ENCODE measurements at regions not wholly inside any gene's neighbourhood (a gene's known extent, or its start where the extent isn't known, plus 50 kb on each side); places are given as distances from the start of the nearest gene placed in this dataset.

DNA sequence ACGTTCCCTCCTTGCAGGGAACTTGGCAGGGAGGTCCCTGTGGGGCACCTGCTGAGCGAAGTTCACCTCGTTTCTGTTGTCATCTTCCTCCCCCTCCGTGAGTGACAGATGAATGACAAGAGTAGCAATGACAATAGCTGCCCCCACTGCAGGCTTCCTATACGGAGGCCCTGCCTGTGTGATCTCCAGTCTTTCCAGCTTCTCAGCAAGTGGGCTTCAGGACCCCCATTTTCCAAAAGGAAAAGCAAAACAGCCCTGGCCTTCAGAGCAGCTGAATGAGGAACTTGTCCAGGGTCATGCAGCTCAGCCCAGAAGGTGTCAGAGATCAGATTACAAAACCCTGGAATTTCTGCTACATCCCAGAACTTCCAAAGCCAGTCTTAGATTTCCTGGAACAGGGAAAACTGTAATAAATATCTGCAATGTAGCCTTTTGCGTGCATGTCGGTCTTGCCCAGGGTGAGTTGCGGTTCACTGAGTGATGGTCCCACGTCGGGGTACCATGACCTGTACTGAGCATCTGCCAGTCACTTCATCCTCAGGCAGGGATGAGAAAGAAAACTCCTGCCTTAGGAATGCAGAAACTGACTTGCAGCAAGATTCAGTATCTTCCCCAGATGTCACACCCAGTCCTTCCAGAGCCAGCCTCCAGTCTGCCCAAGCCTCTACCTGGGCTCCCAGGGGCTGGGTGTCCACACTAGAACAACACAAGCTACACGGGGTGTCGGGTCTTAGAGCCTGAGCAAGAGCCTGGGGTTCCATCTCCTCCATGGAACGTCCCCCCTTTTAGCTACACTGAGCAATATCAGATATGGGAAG lies 1457.0 kb downstream of the BRD1 start:
- DNase-seq = no peak
- intact Hi-C loops (cut with DNase I) = no loop called here

DNA sequence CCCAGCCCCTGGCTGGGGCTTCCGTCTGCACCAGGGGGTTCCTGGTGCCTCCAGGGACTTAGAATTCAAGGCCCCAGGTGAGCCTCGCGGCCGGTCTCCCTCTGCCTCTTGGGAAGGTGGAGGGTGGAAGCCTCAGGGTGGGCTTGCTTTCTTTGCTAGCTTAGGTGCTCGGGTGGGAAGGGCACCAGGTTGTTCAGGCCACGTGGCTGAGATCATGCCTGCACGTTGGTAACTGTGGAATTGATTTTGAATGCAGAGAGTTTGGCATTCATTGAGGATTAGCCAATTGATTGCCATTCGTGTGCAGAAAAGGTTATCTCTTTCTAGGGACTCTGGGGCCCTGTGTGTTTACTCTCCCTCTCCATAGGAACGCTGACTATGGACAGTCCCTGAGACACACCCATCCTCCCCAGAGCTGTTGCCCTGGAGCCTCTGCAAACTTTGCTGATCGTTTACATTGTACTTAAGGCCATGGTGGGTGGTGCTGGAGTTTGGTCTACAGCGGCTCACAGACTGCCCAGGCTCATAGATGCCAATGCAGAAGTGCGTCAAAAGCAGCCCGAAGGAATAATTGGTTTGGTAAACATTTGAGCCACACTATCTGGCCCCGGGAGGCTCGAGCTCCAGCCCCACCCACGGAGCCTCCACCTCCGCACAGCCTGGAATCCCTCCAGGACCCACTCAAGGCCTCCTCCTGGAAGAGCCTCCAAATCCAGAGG lies 1457.7 kb downstream of the BRD1 start:
- intact Hi-C loops (cut with DNase I) = no loop called here
- no peak for DNase-seq

DNA sequence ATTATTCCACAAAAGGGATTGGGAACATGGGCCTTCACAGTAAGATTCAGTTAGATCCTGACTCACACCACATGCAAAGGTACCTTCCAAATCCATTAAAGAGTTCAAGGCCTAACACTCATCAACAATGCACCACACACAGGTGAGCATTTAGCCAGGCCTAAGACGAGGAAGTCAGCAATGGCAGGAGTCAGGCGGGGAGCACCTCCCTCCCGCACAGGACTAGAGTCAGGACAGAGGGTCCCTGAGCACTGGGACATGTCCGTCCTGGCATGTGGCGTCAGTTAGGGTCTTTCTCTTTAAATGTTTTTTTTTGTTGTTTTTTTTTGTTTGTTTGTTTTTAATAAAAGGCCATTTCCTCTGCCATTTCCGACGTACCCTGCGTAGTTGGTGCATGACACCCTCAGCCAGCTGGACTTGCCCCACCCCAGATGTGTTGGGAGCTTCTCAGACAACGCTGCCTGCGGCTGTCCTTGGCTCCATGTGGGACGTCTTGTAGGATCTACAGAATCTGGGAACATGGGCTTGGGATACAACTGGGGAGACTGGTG lies 1458.6 kb downstream of the BRD1 start:
- intact Hi-C loops (cut with DNase I) = no loop called here
- no peak for DNase-seq

DNA sequence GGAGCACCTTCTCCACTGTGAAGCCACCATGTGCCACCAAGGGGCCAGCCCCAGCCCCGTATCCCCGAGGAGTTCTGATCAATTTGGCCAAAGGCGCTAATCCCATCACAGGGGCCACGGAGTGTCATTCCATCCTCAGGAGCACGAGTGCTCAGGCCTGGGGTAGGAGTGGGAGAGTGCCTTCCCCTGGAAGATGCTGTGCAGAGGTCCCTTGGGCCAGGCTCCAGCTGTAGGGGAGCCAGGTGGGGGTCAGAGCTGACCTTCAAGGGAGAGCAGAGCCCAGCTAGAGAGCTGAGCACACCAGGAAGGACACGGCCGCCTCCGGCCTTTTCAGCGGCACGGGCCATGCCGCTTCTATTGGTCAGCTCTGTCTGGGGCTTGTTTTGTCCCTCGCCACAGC lies 1459.9 kb downstream of the BRD1 start:
- intact Hi-C loops (cut with DNase I) = no loop called here
- no peak for DNase-seq

DNA sequence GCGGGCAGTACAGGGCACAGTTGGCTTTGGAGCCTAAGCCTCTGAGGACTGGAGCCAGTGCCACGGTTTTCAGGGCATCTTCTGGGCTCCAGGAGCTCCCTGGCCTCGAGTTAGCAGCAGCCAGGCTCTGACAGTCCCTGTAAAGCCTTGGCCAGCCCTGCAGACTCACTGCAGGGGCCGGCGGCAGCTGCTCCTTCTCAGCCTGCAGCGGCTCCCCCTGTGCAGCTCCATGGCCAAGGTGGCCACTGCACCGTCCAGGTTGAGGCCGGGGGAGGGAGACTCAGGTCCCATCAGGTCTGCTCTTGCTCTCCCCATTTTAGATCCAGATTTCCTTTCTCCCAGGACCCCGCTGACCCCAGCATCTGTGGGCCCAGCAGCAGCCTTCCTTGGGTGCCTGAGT lies 1461.1 kb downstream of the BRD1 start:
- DNase-seq = peak in 1 of 10 donors; percentile 60
- intact Hi-C loops (cut with DNase I) = no loop called here

DNA sequence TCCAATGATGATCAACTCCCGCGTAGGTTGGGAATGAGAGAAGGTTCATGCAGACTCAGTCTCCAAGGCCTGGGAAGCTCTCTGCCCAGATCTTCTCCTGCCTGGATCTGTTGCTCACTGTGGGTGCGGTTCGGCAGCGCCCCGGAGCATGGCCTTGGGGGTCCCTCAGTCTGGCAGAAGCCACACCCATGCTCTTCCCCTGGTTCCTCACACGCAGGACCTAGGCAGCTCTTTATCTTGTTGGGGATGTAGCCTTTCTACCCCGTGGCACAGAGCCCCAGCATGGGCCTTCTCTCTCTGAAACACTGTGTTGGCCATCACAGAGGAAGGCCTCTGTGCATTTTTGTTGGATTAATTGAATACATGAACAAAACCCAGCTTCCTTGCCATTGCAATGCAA lies 1461.6 kb downstream of the BRD1 start:
- intact Hi-C loops (cut with DNase I) = no loop called here
- no peak for DNase-seq

DNA sequence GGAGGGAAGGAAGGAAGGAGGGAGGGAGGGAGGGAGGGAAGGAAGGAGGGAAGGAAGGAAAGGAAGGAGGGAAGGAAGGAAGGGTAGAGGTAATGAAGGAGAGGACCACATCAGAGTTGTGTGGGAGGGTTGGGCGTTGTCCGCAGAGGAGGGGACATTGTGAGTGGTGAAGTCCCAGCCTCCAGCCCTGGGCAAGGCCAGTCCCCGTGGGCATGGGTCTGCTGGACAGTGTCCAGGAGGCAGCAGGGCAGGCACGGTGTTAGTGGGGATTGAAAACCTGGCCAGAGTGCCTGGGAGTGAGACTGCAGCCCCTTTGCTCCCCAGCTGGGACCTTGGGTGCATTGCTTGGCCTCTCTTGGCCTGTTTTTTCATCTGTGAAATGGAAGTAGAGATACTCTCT lies 1462.3 kb downstream of the BRD1 start:
- intact Hi-C loops (cut with DNase I) = no loop called here
- no peak for DNase-seq

DNA sequence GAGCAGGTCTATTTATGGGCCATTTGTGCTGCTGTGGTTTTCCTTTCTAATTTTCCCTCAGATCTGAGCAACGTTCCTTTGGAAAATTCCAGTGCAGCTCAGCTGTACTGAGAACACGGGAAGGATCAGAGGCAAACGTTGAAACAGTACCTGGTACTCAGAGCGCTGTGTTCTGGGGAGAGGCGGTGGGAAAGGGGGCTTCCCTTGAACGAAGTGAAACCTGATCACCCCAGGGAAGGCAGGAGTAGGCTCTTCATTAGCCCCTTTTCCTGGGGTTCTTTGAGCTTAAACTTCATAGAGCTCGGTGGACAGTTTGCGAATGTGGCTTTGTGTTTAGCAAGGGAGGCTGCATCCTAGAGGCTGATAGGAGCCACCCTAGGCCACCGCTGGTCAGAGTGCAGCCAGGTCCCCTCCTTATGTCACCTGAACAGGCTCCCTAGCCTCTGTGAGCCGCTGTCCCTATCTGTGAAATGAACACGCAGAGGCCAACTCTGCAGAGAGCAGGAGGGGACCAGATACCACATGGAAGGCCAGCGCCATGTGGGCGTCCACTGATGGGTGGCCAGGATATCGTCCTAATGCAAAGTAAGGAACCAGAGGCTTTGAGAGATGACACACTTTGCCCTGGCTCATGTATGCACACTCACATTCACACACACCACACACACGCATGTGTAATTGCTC lies 1464.8 kb downstream of the BRD1 start:
- peak in 2 of 10 donors; percentile 31 to 69 for DNase-seq

DNA sequence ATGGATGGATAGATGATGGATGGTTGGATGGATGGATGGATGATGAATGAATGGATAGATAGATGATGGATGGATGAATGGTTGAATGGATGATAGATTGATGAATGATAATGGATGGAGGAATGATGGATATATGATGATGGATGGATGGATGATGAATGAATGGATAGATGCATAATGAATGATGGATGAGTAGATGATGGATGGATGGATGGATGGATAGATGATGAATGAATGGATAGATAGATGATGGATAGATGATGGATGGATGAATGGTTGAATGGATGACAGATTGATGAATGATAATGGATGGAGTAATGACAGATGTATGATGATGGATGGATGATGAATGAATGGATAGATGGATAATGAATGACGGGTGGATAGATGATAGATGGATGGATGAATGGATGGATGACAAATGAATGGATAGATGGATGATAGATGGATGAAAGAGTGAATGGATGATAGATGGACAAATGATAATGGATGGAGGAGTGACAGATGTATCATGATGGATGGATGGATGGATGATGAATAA lies 1466.5 kb downstream of the BRD1 start:
- intact Hi-C loops (cut with DNase I) = no loop called here
- DNase-seq = no peak

More for the DNA sequence above, 1464.8 kb downstream of the BRD1 start:
- intact Hi-C loops (cut with DNase I) = no loop called here

DNA sequence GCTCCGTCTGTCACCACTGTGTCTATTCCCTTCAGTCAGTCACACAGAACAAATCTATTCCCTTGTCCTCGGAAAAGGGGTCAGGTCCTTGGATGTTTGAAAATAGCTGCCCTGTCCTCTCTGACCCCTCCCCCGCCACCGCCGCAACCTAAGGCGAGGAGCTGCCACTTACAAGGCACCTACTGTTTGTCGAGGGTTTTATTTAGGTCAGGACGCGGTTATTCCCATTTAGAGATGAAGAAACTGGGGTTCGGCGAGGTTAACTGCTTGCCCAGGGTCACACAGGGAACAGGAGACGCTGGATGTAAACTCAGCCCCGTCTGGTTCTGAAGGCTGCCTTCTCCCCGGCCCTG lies 1468.1 kb downstream of the BRD1 start:
- peak in 1 of 10 donors; percentile 54 for DNase-seq
- intact Hi-C loops (cut with DNase I) = no loop called here

DNA sequence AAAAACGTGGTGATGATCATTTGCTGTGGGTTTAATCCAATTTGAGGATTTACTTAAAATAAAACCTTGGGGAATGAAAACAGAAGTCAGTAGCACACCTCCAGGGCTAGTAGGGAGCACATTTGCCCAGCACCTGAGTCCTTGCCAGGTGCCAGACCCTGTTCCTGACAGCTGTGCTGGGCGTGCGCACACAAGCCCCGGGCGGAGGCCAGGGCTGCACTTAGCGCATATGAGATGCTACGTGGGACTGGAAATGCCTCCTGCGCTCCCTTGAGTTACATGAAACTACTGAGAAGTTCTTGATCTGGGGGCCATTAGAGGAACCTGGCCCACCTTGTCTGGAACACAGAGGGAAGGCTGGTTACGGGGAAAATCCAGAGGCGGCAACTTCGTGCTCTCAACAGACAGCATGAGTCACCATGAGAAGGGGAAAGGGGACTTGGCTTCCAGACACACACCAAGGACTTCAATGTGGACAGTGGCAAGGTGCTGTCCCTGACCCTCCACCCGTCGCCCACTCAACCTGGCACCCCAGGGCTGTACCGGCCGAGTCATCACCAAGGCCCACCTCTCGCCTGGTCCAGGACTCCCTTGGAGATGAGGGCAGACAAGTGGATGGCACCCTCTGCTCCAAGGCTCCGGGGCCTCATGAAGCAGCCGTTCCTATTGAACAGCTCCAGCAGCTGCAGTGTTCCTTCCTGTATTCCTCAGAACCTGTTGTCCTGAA lies 1468.6 kb downstream of the BRD1 start:
- intact Hi-C loops (cut with DNase I) = no loop called here
- DNase-seq = peak in 2 of 10 donors; percentile 53 to 64

DNA sequence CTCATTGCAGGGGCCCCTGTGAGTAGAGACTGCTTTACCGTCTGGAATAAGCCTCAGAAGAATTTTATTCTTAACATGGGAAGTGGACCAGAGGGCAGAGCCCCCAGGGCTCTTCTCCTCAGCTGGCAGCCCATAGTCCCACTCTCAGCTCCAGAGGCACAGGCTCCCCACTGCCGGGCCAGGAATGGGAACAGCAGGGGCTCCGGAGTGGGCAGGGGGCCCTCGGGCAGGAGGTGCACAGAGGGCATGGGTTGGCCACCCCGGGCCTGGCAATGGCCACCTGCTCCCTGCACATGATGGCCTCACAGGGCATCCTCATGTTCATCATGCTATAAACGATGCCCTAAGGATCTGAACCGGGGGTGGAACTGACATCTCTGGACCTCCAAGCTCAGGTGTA lies 1469.7 kb downstream of the BRD1 start:
- peak in 3 of 10 donors; percentile 47 to 63 (median 48) for DNase-seq
- intact Hi-C loops (cut with DNase I) = no loop called here

DNA sequence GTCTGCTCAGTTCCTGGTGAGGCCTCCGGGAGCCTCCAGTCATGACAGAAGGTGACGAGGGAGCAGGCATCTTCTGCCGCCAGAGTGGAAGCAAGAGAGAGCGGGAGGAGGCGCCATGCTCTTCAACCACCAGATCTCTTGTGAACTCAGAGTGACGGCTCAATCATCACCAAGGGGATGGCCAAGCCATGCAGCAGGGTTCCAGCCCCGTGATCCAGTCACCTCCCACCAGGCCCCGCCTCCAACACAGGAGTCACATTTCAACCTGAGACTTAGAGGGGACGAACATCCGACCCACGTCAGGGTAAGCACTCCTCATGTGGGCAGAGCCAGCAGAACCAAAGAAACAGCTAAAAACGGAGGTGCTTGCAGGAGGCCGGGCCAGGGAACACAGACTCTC lies 1470.5 kb downstream of the BRD1 start:
- peak in 3 of 10 donors; percentile 15 to 71 (median 34) for DNase-seq
- intact Hi-C loops (cut with DNase I) = no loop called here

DNA sequence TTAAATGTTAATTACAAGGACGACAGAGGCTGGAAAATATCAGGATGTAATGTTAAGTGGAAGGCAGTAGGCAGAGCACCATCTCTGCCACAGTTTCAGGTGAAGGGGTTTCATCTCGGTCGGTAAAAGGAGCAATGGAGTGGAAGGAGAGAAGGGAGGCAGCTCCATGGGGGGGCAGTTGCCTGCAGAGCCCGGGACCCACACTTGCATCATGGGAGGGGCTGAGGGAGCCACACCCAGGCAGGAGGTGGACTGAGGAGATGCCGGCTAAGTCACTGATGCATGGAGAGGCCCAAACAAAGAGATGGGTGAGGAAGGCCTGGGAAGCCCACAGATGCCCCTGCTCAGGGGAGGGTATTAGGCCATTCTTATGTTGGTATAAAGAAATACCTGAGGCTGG lies 1470.9 kb downstream of the BRD1 start:
- peak in 1 of 10 donors; percentile 40 for DNase-seq
- intact Hi-C loops (cut with DNase I) = no loop called here

DNA sequence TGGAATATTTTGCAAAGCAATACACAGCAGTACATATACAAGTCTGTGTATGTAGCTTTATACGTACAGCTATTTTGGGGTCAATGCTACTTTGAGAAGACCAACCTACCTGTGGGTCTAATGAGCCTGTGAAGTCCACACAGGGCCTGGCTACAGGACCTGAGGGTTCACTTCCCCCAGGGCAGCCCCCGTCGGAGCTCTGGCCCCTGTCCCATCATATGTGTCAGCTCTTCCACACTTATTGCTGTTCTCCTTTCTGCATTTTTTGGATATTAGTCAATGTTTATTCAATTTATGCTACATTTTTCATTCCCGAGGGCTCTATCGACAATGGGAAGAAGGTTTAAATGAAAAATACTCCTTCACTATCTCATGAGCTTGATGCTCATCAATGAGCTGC lies 1473.6 kb downstream of the BRD1 start:
- intact Hi-C loops (cut with DNase I) = no loop called here
- peak in 2 of 10 donors; percentile 29 to 39 for DNase-seq

DNA sequence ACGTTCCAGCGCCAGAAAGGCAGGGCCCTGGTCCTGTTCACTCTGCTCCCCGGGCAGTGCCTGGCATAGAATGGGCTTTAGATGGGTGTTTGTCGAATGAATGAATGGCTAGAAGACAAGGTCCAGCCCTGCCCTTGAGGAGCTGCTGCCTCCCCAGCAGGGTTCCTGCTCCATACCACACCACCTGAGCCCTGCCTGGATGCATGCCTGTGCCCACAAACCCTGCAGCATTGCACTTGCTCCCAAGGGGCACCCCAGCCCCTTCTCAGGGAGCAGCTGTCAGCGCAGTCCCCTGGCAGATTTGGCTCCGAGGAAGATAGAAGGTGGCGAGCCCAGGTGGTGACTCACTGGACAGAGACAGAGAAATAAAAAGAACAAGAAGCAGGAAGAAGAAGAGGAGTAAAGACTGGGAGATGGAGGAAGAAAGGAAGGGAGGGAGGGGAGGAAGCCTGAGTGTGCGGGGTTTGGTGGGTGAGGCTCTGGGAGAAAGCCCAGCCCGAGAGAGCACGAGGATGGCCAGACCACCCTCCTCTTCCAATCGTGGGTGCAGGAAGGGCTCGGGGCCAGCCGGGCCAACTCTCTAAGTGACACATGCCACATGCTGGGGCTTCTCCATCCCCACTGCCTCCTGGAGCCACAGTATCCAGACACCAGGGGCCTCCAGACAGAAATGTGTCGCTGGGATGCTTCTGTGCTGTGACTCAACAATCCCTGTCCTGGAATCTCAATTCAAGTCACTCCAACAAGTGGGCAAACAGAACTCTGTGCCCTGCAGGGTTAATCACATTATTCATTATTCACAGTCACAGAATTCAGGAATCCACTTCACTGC lies 1474.3 kb downstream of the BRD1 start:
- peak in 3 of 10 donors; percentile 40 to 74 (median 53) for DNase-seq
- intact Hi-C loops (cut with DNase I) = no loop called here

DNA sequence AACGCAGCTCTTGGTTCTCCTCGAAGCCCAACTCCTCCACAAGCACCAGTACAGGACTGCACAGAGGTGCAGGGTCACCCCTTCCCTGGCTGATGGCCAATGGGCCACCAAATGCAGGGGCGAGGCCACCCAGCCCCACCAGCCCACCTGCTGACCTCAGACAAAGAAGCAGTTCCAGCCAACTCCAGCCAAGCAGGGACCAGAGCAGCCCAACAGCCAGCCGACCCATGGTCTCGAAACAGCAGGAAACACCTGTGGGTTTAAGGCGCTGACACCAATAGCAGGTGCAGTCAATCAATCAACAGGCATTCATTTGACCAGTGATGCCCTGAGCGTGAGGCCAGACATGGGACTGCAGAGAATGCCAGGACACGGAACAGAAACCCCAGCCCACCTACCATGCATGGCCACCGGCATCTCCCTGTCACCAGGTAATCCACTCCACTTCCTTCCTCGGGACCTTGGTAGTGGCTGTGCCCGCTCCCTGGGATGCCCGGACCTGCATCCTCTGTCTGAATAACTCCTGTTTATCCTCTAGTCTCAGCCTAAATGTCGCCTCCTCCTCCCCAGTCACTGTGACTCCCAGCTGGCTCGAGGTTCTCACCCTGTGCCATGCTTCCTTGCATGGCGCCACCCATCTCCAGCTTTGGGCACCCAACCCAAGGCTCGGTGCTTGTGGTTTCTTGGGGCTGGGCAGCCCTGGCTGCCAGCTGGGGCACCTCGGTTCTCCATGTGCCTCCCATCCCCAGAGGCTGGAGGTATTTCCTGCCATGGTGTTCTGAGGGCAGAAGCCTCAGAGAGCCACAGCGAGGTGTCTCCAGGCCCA lies 1475.4 kb downstream of the BRD1 start:
- intact Hi-C loops (cut with DNase I) = no loop called here
- peak in 4 of 10 donors; percentile 5 to 82 (median 53) for DNase-seq

DNA sequence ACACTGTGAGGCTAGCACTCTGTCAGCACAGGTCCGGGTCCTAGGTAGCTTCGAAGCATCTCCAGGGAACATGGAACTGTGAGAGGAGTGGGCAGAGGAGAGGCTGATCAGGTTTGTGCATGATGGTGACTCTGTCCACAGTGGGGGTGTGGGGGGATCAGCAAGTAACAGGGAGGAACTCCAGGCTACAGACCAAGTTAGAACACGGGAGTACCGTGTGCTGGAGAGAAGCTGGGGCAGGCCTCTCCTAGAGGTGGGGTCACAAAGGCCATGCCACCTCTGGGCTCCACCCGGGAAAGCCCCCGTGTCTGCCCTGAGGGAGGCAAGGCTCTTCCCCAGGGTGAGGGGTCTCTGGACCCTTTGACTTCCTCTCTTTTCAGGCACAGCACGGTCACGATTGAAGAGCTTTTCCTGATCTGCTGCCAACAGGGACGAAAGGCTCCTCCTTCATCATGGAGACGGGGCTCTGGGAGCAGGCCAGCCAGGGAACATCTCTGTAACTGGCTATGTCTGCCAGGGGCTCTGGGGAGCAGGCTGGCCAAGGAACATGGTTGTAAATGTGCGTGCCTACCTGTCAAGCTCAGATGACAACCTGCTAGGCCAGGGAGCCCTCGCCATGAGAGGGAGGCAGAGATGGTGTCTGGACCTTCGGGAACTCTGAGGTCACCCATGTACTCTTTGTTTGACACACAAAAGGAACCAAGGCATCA lies 1476.1 kb downstream of the BRD1 start:
- intact Hi-C loops (cut with DNase I) = no loop called here
- DNase-seq = peak in 4 of 10 donors; percentile 8 to 55 (median 47)

Data from posterior cingulate gyrus (tissue), 11 donors.